NT2/D1 (cell line): ENCODE measurements at regions not wholly inside any gene's neighbourhood (a gene's known extent, or its start where the extent isn't known, plus 50 kb on each side); places are given as distances from the start of the nearest gene placed in this dataset.

ENCODE experiments used
- DNase-seq: peaks from one replicate; pipeline ENCODE4 v3.0.0-alpha.2; 2011; ENCODE audit warnings: low read depth, low spot score
- H3K27me3 ChIP-seq: 2 replicates; pipeline ENCODE4 v1.6.0; 2011; ENCODE audit warnings: mild to moderate bottlenecking; ENCODE audit not compliant: insufficient read length, insufficient read depth
- H3K36me3 ChIP-seq: 2 replicates; pipeline ENCODE4 v1.6.1; 2011; ENCODE audit warnings: mild to moderate bottlenecking, low read length, mixed read lengths; ENCODE audit not compliant: insufficient read depth, insufficient read length
- H3K4me1 ChIP-seq: 2 replicates; pipeline ENCODE4 v1.5.1; 2011; ENCODE audit not compliant: insufficient read depth, insufficient read length
- H3K4me3 ChIP-seq: 2 replicates; pipeline ENCODE4 v1.5.1; 2011; ENCODE audit warnings: low read depth; ENCODE audit not compliant: insufficient read length
- H3K9ac ChIP-seq: 2 replicates; pipeline ENCODE4 v1.6.0; 2011; ENCODE audit warnings: low read depth; ENCODE audit not compliant: insufficient read length
- H3K9me3 ChIP-seq: 2 replicates; pipeline ENCODE4 v1.5.1; 2011; ENCODE audit warnings: mild to moderate bottlenecking, low read length; ENCODE audit not compliant: insufficient read depth
- SUZ12 ChIP-seq: IDR thresholded peaks from 2 replicates; pipeline ENCODE4 v1.6.1; 2011; ENCODE audit not compliant: insufficient read length, insufficient read depth; ENCODE audit errors: extremely low read depth
- YY1 ChIP-seq: IDR thresholded peaks from 2 replicates; pipeline ENCODE4 v1.6.1; 2011; ENCODE audit not compliant: insufficient read length, insufficient read depth
- ZNF274 ChIP-seq: IDR thresholded peaks from 2 replicates; pipeline ENCODE4 v1.6.1; 2011; ENCODE audit warnings: mild to moderate bottlenecking, low read depth, low read length

- Histone ChIP-seq H3K9ac (no peak overlapping the region), H3K4me3 (no peak overlapping the region), H3K4me1 (no peaks in the 10 kb centered on the region), H3K27me3 (no peaks in the 10 kb centered on the region), H3K9me3 (peaks cover 12% of the 10 kb centered on the region), H3K36me3 (no peaks in the 10 kb centered on the region)
- TF ChIP-seq ZNF274 = no peak
- no peak for TF ChIP-seq SUZ12
- no peak for TF ChIP-seq YY1
- DNase-seq = no peak
Measured at GRCh38 chr2:128474962-128475361, 156.3 kb upstream of the HS6ST1 start.

DNA sequence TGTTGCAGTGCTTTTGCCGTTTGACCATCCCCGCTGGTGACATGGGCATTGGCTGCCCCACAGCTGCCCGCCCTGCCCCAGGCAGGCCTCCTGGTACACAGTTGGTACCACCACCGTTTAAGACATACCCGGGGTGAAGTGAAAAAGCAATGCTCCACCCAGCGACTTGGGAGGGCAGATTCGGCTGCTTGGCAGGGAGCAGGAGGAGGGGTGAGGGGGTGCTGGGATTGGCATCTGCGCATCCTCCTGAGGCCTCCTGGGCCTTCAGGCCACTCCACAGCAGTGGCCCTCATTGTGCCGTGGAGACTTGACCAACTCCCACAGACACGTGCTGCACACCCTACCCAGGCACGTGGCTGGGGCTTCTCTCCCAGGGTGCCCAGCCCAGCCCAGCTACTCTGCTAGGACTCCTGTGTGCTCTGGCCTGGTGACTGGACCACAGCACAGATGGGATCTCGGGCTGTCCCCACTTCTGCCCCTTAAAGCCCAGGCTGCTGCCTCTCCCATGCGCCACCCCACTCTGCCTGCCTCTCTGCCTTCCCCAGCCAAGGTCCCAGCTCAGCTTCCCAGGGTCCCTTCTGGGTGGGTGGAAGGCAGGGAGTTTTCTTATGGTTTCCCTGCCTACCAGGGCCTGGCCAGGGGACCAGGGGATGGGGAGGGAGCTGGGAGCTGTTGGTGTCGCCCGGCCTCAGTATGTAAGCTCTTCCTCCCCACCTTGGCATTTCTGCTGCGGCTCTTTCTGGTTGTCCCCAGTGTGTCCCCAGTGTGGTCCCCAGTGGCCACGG, 157.0 kb upstream of the HS6ST1 start:
- no peaks in the 10 kb centered on the region for H3K36me3 ChIP-seq
- H3K27me3 ChIP-seq = no peaks in the 10 kb centered on the region
- no peak overlapping the region for H3K4me3 ChIP-seq
- H3K9me3 ChIP-seq = peaks cover 6% of the 10 kb centered on the region
- DNase-seq = no peak
- no peak for TF ChIP-seq ZNF274
- no peak for TF ChIP-seq YY1
- no peak for TF ChIP-seq SUZ12
- no peak overlapping the region for H3K9ac ChIP-seq
- H3K4me1 ChIP-seq = no peaks in the 10 kb centered on the region

GRCh38 chr2:128477026-128477820, 158.6 kb upstream of the HS6ST1 start:
- no peak overlapping the region for H3K9ac ChIP-seq
- H3K4me3 ChIP-seq = no peak overlapping the region
- H3K9me3 ChIP-seq = no peaks in the 10 kb centered on the region; the same call in 1 of the 2 replicates
- H3K27me3 ChIP-seq = no peaks in the 10 kb centered on the region
- TF ChIP-seq SUZ12 = no peak
- TF ChIP-seq ZNF274 = no peak
- no peak for TF ChIP-seq YY1
- H3K4me1 ChIP-seq = no peaks in the 10 kb centered on the region
- no peaks in the 10 kb centered on the region for H3K36me3 ChIP-seq
- no peak for DNase-seq

DNA sequence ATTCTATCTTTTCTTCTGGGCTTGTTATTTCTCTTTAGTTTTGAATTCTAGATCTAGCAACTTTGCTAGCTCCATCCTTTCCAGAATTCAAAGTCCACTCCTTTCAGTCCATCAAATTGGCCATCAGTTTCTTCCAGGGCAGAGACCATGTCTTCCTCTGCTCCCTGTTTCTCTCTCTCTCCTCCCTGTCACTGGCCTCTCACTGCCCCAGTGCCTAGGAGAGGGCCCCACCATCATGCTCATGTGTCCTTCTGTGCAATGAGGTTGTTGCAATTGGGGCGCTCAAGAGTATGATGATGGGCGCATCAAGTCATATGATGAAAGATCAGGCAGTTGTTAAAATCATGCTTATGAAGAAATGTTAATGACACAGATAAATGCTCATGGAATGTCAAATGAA, 159.2 kb upstream of the HS6ST1 start:
- Histone ChIP-seq H3K27me3 (no peaks in the 10 kb centered on the region), H3K4me3 (no peak overlapping the region), H3K4me1 (no peaks in the 10 kb centered on the region), H3K36me3 (no peaks in the 10 kb centered on the region), H3K9me3 (no peaks in the 10 kb centered on the region; the same call in 1 of the 2 replicates), H3K9ac (no peak overlapping the region)
- TF ChIP-seq SUZ12 = no peak
- no peak for TF ChIP-seq ZNF274
- TF ChIP-seq YY1 = no peak
- no peak for DNase-seq

GRCh38 chr2:128485761-128486639, 167.3 kb upstream of the HS6ST1 start:
- DNase-seq = no peak
- Histone ChIP-seq H3K27me3 (no peaks in the 10 kb centered on the region), H3K4me3 (no peak overlapping the region)

GRCh38 chr2:128486640-128487375, 168.1 kb upstream of the HS6ST1 start:
- TF ChIP-seq YY1 (no peak), SUZ12 (no peak)
- Histone ChIP-seq H3K9ac (no peak overlapping the region), H3K4me3 (no peak overlapping the region), H3K36me3 (no peaks in the 10 kb centered on the region), H3K27me3 (no peaks in the 10 kb centered on the region), H3K4me1 (peaks cover 14% of the 10 kb centered on the region), H3K9me3 (no peaks in the 10 kb centered on the region; the same call in 1 of the 2 replicates)
- DNase-seq = no peak

More at GRCh38 chr2:128485761-128486639, 167.3 kb upstream of the HS6ST1 start:
- no peaks in the 10 kb centered on the region; the same call in 1 of the 2 replicates for H3K9me3 ChIP-seq
- TF ChIP-seq SUZ12 (no peak), ZNF274 (no peak), YY1 (no peak)
- no peak overlapping the region for H3K9ac ChIP-seq
- peaks cover 9% of the 10 kb centered on the region for H3K4me1 ChIP-seq
- no peaks in the 10 kb centered on the region for H3K36me3 ChIP-seq
